ENCODE measurements at regions not wholly inside any gene's neighbourhood (a gene's known extent, or its start where the extent isn't known, plus 50 kb on each side); places are given as distances from the start of the nearest gene placed in this dataset.

GRCh38 chr17:33967608-33968349, 287.3 kb upstream of the CCL2 start:
- FAIRE-seq (peak; percentile 42), DNase-seq (ENCODE audit: low spot score) (no peak)

GRCh38 chr17:33968350-33969044, 286.6 kb upstream of the CCL2 start:
- FAIRE-seq (no peak), DNase-seq (ENCODE audit: low spot score) (peak; percentile 53)

- no peak for DNase-seq (ENCODE audit: low spot score)
- no peak for FAIRE-seq
These were observed 284.8 kb upstream of the CCL2 start for GRCh38 chr17:33970279-33970678.

- FAIRE-seq: no peak
- no peak for DNase-seq (ENCODE audit: low spot score)
These were observed 282.3 kb upstream of the CCL2 start for GRCh38 chr17:33972763-33973162.

- no peak for FAIRE-seq
- no peak for DNase-seq (ENCODE audit: low spot score)
These were observed 281.6 kb upstream of the CCL2 start for GRCh38 chr17:33973491-33973890.

GRCh38 chr17:33974276-33974675, 280.8 kb upstream of the CCL2 start:
- FAIRE-seq (no peak), DNase-seq (ENCODE audit: low spot score) (no peak)

- DNase-seq (ENCODE audit: low spot score) (no peak), FAIRE-seq (peak; percentile 9)
These were observed 278.3 kb upstream of the CCL2 start for GRCh38 chr17:33976831-33977230.

- no peak for DNase-seq (ENCODE audit: low spot score)
- no peak for FAIRE-seq
These were observed 277.2 kb upstream of the CCL2 start for GRCh38 chr17:33977729-33978514.

- no peak for FAIRE-seq
- no peak for DNase-seq (ENCODE audit: low spot score)
These were observed 276.2 kb upstream of the CCL2 start for GRCh38 chr17:33978889-33979288.

GRCh38 chr17:33980193-33980592, 274.9 kb upstream of the CCL2 start:
- no peak for DNase-seq (ENCODE audit: low spot score)

GRCh38 chr17:33981711-33982601, 273.1 kb upstream of the CCL2 start:
- FAIRE-seq: no peak

More at GRCh38 chr17:33980193-33980592, 274.9 kb upstream of the CCL2 start:
- no peak for FAIRE-seq

GRCh38 chr17:33982909-33983308, 272.2 kb upstream of the CCL2 start:
- FAIRE-seq (no peak), DNase-seq (ENCODE audit: low spot score) (no peak)

More at GRCh38 chr17:33981711-33982601, 273.1 kb upstream of the CCL2 start:
- no peak for DNase-seq (ENCODE audit: low spot score)

GRCh38 chr17:33983824-33984574, 271.1 kb upstream of the CCL2 start:
- no peak for FAIRE-seq
- DNase-seq (ENCODE audit: low spot score): no peak

GRCh38 chr17:33986088-33986487, 269.0 kb upstream of the CCL2 start:
- FAIRE-seq: no peak
- DNase-seq (ENCODE audit: low spot score): no peak

- DNase-seq (ENCODE audit: low spot score): no peak
- no peak for FAIRE-seq
These were observed 268.5 kb upstream of the CCL2 start for GRCh38 chr17:33986566-33986965.

GRCh38 chr17:33987162-33987561, 267.9 kb upstream of the CCL2 start:
- FAIRE-seq: no peak
- no peak for DNase-seq (ENCODE audit: low spot score)

GRCh38 chr17:33989361-33990148, 265.5 kb upstream of the CCL2 start:
- no peak for FAIRE-seq
- DNase-seq (ENCODE audit: low spot score): no peak

- FAIRE-seq (no peak), DNase-seq (ENCODE audit: low spot score) (no peak)
These were observed 264.0 kb upstream of the CCL2 start for GRCh38 chr17:33990943-33991706.

- no peak for DNase-seq (ENCODE audit: low spot score)
- no peak for FAIRE-seq
These were observed 263.0 kb upstream of the CCL2 start for GRCh38 chr17:33992113-33992512.

Measured in urothelium cell line (cell line).